ENCODE measurements at regions not wholly inside any gene's neighbourhood (a gene's known extent, or its start where the extent isn't known, plus 50 kb on each side); places are given as distances from the start of the nearest gene placed in this dataset.

DNA sequence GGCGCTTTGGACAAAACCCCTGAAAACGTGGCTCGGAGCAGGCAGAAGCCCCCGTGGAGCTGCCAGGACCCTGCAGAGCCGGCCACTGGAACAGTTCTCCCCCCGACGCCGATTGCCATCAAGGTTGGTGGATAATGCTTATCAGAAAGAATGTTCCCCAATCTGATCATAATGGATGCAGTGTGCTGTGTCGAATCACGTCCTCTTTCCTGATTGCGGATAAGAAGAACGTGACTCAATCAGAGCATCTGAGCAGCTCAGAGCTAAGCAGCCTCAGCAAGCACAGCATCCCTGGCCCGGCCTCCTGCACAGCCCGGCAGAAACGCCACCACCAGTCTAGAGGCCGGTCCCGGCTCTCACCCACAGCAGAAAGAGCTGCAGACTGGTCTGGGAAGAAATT, 488.0 kb downstream of the EIPR1 start:
- no peak overlapping the region for H3K4me3 ChIP-seq (ENCODE audit: low read length)
- TF ChIP-seq, protein P1, sequence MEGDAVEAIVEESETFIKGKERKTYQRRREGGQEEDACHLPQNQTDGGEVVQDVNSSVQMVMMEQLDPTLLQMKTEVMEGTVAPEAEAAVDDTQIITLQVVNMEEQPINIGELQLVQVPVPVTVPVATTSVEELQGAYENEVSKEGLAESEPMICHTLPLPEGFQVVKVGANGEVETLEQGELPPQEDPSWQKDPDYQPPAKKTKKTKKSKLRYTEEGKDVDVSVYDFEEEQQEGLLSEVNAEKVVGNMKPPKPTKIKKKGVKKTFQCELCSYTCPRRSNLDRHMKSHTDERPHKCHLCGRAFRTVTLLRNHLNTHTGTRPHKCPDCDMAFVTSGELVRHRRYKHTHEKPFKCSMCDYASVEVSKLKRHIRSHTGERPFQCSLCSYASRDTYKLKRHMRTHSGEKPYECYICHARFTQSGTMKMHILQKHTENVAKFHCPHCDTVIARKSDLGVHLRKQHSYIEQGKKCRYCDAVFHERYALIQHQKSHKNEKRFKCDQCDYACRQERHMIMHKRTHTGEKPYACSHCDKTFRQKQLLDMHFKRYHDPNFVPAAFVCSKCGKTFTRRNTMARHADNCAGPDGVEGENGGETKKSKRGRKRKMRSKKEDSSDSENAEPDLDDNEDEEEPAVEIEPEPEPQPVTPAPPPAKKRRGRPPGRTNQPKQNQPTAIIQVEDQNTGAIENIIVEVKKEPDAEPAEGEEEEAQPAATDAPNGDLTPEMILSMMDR (conservative IDR thresholded peaks at IDR 0.05; ENCODE audit: low read length) = no peak
- DNase-seq (ENCODE audit: low read depth) = no peak

DNA sequence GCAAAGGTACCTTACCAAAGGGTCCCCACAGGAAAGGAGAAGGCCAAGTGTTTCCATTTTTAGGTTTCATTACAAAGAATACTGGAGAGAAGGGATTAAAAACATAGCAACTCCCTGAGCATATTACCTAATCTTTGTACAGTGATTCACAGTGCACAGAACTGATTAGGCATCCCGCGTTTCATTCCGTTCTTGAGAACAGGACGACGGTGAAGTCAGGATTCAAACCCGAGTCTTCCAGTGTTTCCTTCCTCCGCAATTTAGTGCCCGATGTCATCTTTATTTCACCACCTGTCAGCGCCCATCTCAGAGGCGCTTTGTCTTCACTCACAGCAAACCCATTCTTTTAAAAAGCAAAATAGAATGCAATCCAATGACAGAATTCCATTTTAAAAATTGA, 488.5 kb downstream of the EIPR1 start:
- DNase-seq (ENCODE audit: low read depth) = no peak
- H3K4me3 ChIP-seq (ENCODE audit: low read length) = no peak overlapping the region
- TF ChIP-seq, protein P1 (conservative IDR thresholded peaks at IDR 0.05; ENCODE audit: low read length) = no peak

DNA sequence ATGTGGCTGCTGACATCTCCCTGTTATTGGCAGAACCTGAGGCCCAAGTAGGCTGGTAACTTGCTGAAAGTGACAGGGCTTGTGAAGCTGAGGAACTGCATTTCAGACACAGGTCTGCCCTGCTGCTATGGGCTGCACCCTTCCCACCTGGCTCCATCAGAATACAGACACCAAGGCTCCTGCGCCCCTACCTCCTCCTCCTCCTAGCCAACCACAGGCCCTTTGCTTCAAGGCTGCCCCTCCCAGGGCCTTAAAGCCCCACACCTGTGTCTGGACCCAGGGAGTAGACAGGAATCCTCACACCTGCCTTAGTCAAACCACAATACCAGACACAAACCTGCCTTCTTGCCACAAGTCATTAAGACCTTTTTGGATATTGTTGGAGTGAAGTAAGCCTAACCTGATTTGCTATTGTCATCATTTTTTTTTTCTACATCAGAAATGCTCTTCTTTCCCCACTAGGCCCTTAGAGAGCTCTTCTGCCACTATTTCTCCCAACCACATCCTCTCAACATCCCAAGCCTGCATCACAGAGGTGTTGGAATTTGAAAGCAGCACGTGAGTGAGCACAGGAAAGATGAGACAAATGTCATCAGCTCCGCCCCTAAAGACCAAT, 489.7 kb downstream of the EIPR1 start:
- DNase-seq (ENCODE audit: low read depth) = no peak
- TF ChIP-seq, protein P1 (conservative IDR thresholded peaks at IDR 0.05; ENCODE audit: low read length) = no peak
- H3K4me3 ChIP-seq (ENCODE audit: low read length) = no peak overlapping the region

DNA sequence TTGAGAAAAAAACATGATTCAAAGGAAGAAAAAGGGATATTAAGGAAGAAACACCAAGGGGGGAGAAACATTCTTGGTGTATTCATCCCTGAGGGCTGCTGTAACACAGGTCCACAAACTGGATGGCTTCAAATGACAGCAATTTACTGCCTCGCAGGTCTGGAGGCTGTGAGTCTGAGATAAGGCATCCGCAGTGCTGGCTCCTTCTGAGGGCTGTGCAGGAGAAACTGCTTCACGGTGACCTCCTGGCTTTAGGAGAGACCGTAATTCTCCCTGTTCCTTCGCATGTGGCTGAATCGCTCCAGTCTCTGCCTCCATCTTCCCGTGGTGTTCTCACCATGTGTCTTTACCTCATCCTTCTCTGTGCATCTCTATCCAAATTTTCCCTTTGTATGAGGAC, 490.7 kb downstream of the EIPR1 start:
- no peak for DNase-seq (ENCODE audit: low read depth)
- TF ChIP-seq, protein P1 (conservative IDR thresholded peaks at IDR 0.05; ENCODE audit: low read length) = no peak

DNA sequence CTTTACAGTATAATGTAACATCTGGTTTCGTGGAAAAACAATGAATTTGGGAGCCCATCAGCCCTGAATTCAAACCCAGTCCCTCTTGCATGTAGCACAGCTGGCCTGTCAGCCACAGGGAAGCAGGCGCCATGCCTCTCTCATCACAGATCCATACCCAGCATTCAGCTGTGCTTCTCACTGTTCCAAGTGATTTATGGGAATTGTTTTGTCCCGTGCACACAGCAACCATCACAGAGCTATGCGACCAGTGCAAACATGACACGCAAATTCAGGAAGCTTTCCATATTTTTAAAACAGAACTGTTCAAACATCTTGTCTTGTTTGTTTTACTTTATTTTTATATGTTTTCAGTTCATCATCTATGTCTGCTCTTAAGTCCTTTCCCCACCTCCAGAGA, 496.1 kb downstream of the EIPR1 start:
- no peak for DNase-seq (ENCODE audit: low read depth)
- TF ChIP-seq, protein P1 (conservative IDR thresholded peaks at IDR 0.05; ENCODE audit: low read length) = no peak
- no peak overlapping the region for H3K4me3 ChIP-seq (ENCODE audit: low read length)

More for the DNA sequence above, 490.7 kb downstream of the EIPR1 start:
- no peak overlapping the region for H3K4me3 ChIP-seq (ENCODE audit: low read length)

DNA sequence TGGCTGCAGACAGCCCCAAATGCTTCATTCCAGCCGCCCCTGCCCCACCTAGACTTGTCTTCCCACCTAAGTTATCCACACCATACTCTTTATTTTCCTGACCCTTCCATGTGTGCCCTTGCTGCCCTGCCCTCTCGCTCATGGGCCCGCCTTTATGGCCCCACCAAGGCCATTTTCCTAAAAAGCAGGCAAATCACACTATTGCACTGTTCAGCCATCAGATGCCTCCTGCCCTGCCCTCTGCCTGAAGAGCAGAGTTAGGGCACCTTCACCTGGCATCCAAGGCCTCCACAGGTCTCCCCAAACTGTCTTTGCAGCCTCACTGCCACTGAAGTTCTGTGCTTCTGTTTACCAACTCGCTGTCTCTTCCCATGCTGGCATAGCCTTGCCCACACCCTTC, 496.7 kb downstream of the EIPR1 start:
- DNase-seq (ENCODE audit: low read depth) = no peak
- TF ChIP-seq, protein P1 (conservative IDR thresholded peaks at IDR 0.05; ENCODE audit: low read length) = no peak
- no peak overlapping the region for H3K4me3 ChIP-seq (ENCODE audit: low read length)

DNA sequence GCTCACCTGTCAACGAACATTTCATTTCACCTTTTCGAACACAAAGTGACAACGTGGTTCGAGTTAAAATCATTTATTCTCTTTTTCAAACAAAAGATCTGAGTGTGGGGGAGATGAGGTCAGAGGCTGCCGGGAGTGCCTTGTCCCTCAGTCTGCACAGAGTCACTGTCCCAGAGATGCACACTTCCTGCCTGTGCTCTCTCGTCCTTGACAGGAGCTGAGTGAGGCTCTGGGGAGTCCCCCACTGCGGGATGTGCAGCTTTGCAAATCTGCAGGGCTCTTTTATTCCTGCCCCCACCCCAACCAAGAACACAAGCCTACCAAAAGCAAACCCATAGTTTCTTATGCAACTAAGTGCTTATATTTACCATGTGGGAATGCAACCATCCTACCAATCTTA, 497.8 kb downstream of the EIPR1 start:
- TF ChIP-seq, protein P1 (conservative IDR thresholded peaks at IDR 0.05; ENCODE audit: low read length) = no peak
- DNase-seq (ENCODE audit: low read depth) = no peak
- no peak overlapping the region for H3K4me3 ChIP-seq (ENCODE audit: low read length)

Data from AG10803 (cell line).